IMR-90 (cell line): ENCODE measurements at regions not wholly inside any gene's neighbourhood (a gene's known extent, or its start where the extent isn't known, plus 50 kb on each side); places are given as distances from the start of the nearest gene placed in this dataset.

Experiments
- ATAC-seq: fragments of 200-7000 bp; cut with Tn5 transposase; 2 replicates; pipeline ENCODE4 v1.9.1; 2020; ENCODE audit warnings: low read depth, mild to moderate bottlenecking, moderate library complexity
- BruUV-seq: library from RNA; stranded (reverse); fragments of 400-500 nt; replicated peaks from 2 replicates; lab custom pipeline; 2021; lab: Mats Ljungman, UMichigan
- CTCF ChIA-PET: fragments of 300-600 bp; formaldehyde crosslinking; extraction: SDS; loops from one replicate; lab custom pipeline; 2021; ENCODE audit warnings: antibody characterized with exemption; lab: Yijun Ruan, JAX
- POLR2A ChIA-PET: fragments of 300-600 bp; sonication (Branson Sonifier 250); formaldehyde crosslinking; loops from one replicate; lab custom pipeline; 2022; ENCODE audit warnings: antibody characterized with exemption; ENCODE audit not compliant: unreplicated experiment; lab: Charles Lee
- DNase-seq: peaks from one replicate; pipeline ENCODE4 v3.0.0; 2013
- H2AFZ ChIP-seq: replicated peaks from 2 replicates; pipeline ENCODE3; 2013; ENCODE audit warnings: low read length, mild to moderate bottlenecking; ENCODE audit not compliant: poor library complexity
- H2AK5ac ChIP-seq: 2 replicates; pipeline ENCODE4 v1.6.1; 2013; ENCODE audit warnings: low read depth, low read length, inconsistent platforms
- H2AK9ac ChIP-seq: replicated peaks from 2 replicates; pipeline ENCODE3; 2013; ENCODE audit warnings: mild to moderate bottlenecking, low read depth, low read length, moderate library complexity; ENCODE audit not compliant: poor library complexity
- H2BK120ac ChIP-seq: 2 replicates; pipeline ENCODE4 v1.6.1; 2013; ENCODE audit warnings: low read depth, low read length, inconsistent platforms
- H2BK15ac ChIP-seq: 3 replicates; pipeline ENCODE4 v1.6.1; 2013; ENCODE audit warnings: low read depth, low read length, inconsistent platforms
- H2BK20ac ChIP-seq: 2 replicates; pipeline ENCODE4 v1.6.1; 2013; ENCODE audit warnings: low read depth, mild to moderate bottlenecking, inconsistent platforms, low read length, moderate library complexity
- H2BK5ac ChIP-seq: 2 replicates; pipeline ENCODE4 v1.6.1; 2013; ENCODE audit warnings: mild to moderate bottlenecking, low read depth, low read length, inconsistent platforms; ENCODE audit not compliant: poor library complexity, severe bottlenecking
- H3K14ac ChIP-seq: replicated peaks from 2 replicates; pipeline ENCODE4 v1.6.1; 2013; ENCODE audit warnings: low read depth, low read length, inconsistent platforms
- H3K18ac ChIP-seq: 2 replicates; pipeline ENCODE4 v1.6.1; 2013; ENCODE audit warnings: low read depth, low read length, control low read depth
- H3K23ac ChIP-seq: 2 replicates; pipeline ENCODE4 v1.6.1; 2013; ENCODE audit warnings: low read depth, low read length, inconsistent platforms
- H3K27ac ChIP-seq: 2 replicates; pipeline ENCODE4 v1.5.1; 2013; ENCODE audit warnings: mild to moderate bottlenecking, control low read depth, low read length; ENCODE audit not compliant: insufficient read depth
- H3K27me3 ChIP-seq: 2 replicates; pipeline ENCODE4 v1.6.1; 2013; ENCODE audit warnings: low read length; ENCODE audit not compliant: control insufficient read depth, insufficient read depth
- H3K36me3 ChIP-seq: 2 replicates; pipeline ENCODE4 v1.6.1; 2013; ENCODE audit warnings: low read length, mixed read lengths; ENCODE audit not compliant: control insufficient read depth, insufficient read depth
- H3K4ac ChIP-seq: 2 replicates; pipeline ENCODE4 v1.6.1; 2013; ENCODE audit warnings: low read depth, low read length, inconsistent platforms
- H3K4me1 ChIP-seq: 2 replicates; pipeline ENCODE4 v1.6.1; 2013; ENCODE audit warnings: low read length, mixed read lengths; ENCODE audit not compliant: control insufficient read depth, insufficient read depth
- H3K4me2 ChIP-seq: 2 replicates; pipeline ENCODE4 v1.6.1; 2013; ENCODE audit warnings: low read depth, mild to moderate bottlenecking, control low read depth, low read length, moderate library complexity
- H3K4me3 ChIP-seq: 2 replicates; pipeline ENCODE4 v1.5.1; 2013; ENCODE audit warnings: low read depth, mild to moderate bottlenecking, control low read depth, low read length, moderate library complexity; ENCODE audit not compliant: insufficient read depth
- H3K56ac ChIP-seq: 2 replicates; pipeline ENCODE4 v1.6.1; 2013; ENCODE audit warnings: low read length, inconsistent platforms; ENCODE audit not compliant: insufficient read depth; ENCODE audit errors: extremely low read depth
- H3K79me1 ChIP-seq, 2 experiments: 2 replicates each; pipeline ENCODE4 v1.6.1; 2013; ENCODE audit warnings: low read length in 2 of 2, inconsistent platforms in 1 of 2, low read depth in 1 of 2
- H3K9ac ChIP-seq: 2 replicates; pipeline ENCODE4 v1.6.1; 2013; ENCODE audit warnings: low read depth, low read length, control low read depth
- H3K9me1 ChIP-seq: 2 replicates; pipeline ENCODE4 v1.6.1; 2013; ENCODE audit warnings: low read length, inconsistent platforms; ENCODE audit not compliant: insufficient read depth
- H3K9me3 ChIP-seq: 2 replicates; pipeline ENCODE4 v1.6.1; 2013; ENCODE audit warnings: low read length; ENCODE audit not compliant: control insufficient read depth, insufficient read depth
- H4K20me1 ChIP-seq: 2 replicates; pipeline ENCODE4 v1.6.1; 2013; ENCODE audit warnings: low read length, inconsistent platforms; ENCODE audit not compliant: insufficient read depth
- H4K5ac ChIP-seq: 2 replicates; pipeline ENCODE4 v1.6.1; 2013; ENCODE audit warnings: mild to moderate bottlenecking, low read depth, low read length, control low read depth
- H4K8ac ChIP-seq, 2 experiments: 2 replicates each; pipeline ENCODE4 v1.6.1; 2013; ENCODE audit warnings: low read depth in 2 of 2, low read length in 2 of 2, control low read depth in 1 of 2, inconsistent platforms in 1 of 2
- H4K91ac ChIP-seq: 2 replicates; pipeline ENCODE4 v1.6.1; 2013; ENCODE audit warnings: low read depth, low read length, inconsistent platforms; ENCODE audit not compliant: insufficient read depth
- BHLHE40 ChIP-seq: fragments of 150-350 bp; IDR thresholded peaks from 2 replicates; pipeline ENCODE4 v1.6.1; 2016; ENCODE audit warnings: mild to moderate bottlenecking, low read depth, low read length
- CEBPB ChIP-seq: IDR thresholded peaks from 2 replicates; pipeline ENCODE4 v1.6.1; 2012; ENCODE audit warnings: low read depth, low read length, improper control_type of control experiment
- CHD1 ChIP-seq: IDR thresholded peaks from 2 replicates; pipeline ENCODE4 v1.6.1; 2012; ENCODE audit warnings: low read depth, low read length, improper control_type of control experiment
- FOS ChIP-seq: fragments of 150-350 bp; IDR thresholded peaks from 2 replicates; pipeline ENCODE4 v1.6.1; 2016; ENCODE audit warnings: low read depth, low read length
- NFE2L2 ChIP-seq: fragments of 150-350 bp; IDR thresholded peaks from 2 replicates; pipeline ENCODE4 v1.6.1; 2016; ENCODE audit warnings: low read depth, mild to moderate bottlenecking, low read length
- RAD21 ChIP-seq: IDR thresholded peaks from 2 replicates; pipeline ENCODE4 v1.6.1; 2012; ENCODE audit warnings: low read length, improper control_type of control experiment
- RFX5 ChIP-seq: IDR thresholded peaks from 2 replicates; pipeline ENCODE4 v1.8.0; 2012; ENCODE audit warnings: low read depth, mild to moderate bottlenecking, low read length, moderate library complexity
- SMC3 ChIP-seq: fragments of 150-350 bp; IDR thresholded peaks from 2 replicates; pipeline ENCODE4 v1.6.1; 2016; ENCODE audit warnings: low read depth, mild to moderate bottlenecking, antibody characterized with exemption, low read length, moderate library complexity
- WGBS, 2 experiments: methylation state at CpG; one replicate each; pipeline versions ENCODE4 v1.1.5 to v1.1.7; 2013; ENCODE audit warnings: missing lambda C conversion rate in 2 of 2; ENCODE audit not compliant: insufficient read length in 1 of 2; ENCODE audit errors: extremely low coverage in 2 of 2; 5-methylcytosine and 5-hydroxymethylcytosine counted together
- dilution Hi-C: fragments of 300-500 bp; cut with HindIII; formaldehyde crosslinking; loops from one replicate; pipeline ENCODE4 v1.14.3; 2018; ENCODE audit warnings: low sequenced_read_pairs; ENCODE audit not compliant: unreplicated experiment
- in situ Hi-C: fragments of 300-500 bp; cut with MboI; formaldehyde crosslinking; loops from 3 replicates; pipeline ENCODE4 v1.14.3; 2019; ENCODE audit warnings: low sequenced_read_pairs, inconsistent platforms, mixed read lengths
- intact Hi-C: fragments of 100-400 bp; cut with micrococcal nuclease; formaldehyde crosslinking; loops from 2 replicates; pipeline ENCODE4 v1.10.0; 2022
- TF ChIP-seq, protein P1 (sequence below): fragments of 150-350 bp; IDR thresholded peaks from 2 replicates; pipeline ENCODE4 v1.6.1; 2016; ENCODE audit warnings: low read depth, mild to moderate bottlenecking, low read length, moderate library complexity, borderline replicate concordance
- TF ChIP-seq, protein P2 (sequence below): fragments of 150-350 bp; IDR thresholded peaks from 2 replicates; pipeline ENCODE4 v1.6.1; 2017; ENCODE audit warnings: mild to moderate bottlenecking, antibody characterized with exemption, low read length, low read depth

DNA sequence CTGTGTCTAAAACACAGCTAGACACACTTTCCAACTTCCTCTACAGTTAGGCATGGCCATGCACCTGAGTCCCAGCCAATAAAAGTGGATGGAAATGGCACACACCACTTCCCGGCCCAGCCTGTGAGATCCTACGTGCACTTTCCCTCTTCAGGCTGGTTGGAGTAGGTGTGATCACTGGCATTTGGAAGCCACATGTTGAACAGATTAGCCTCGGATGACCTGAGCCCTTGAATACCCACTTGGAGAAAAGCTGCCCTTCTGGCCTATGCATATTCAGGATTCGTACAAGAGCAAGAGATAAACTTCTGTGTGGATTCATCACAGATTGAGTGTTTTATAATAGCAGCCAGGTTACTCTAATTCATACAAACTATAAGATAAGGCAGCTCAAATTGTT, 359.0 kb upstream of the SLC30A5 start:
- Histone ChIP-seq H2BK15ac (no peak overlapping the region), H3K9me3 (no peaks in the 10 kb centered on the region), H3K27me3 (no peaks in the 10 kb centered on the region), H4K8ac (no peak overlapping the region), H3K4me1 (no peaks in the 10 kb centered on the region), H3K4me3 (no peak overlapping the region), H2AFZ (no peak overlapping the region), H2BK5ac (no peak overlapping the region), H4K5ac (no peak overlapping the region), H3K9ac (no peak overlapping the region), H2AK5ac (no peak overlapping the region), H3K27ac (no peak overlapping the region), H3K4me2 (no peak overlapping the region), H3K4ac (no peak overlapping the region), H3K9me1 (no peaks in the 10 kb centered on the region), H3K36me3 (no peaks in the 10 kb centered on the region), H4K20me1 (no peaks in the 10 kb centered on the region), H3K23ac (no peak overlapping the region), H2AK9ac (no peak overlapping the region), H2BK20ac (no peak overlapping the region), H3K56ac (no peak overlapping the region), H3K14ac (no peak overlapping the region), H4K91ac (no peak overlapping the region), H3K79me1 (no peaks in the 10 kb centered on the region), H3K18ac (no peak overlapping the region), H2BK120ac (no peak overlapping the region)
- 60% methylated on average over 1 of the region's 4 CpGs; no CpG with 5 or more reads in 1 of the 2 experiments for WGBS, 2 experiments
- TF ChIP-seq RAD21 (no peak), CEBPB (no peak), NFE2L2 (no peak), CHD1 (no peak), SMC3 (no peak), FOS (no peak), BHLHE40 (no peak), RFX5 (no peak)
- TF ChIP-seq, protein P1, sequence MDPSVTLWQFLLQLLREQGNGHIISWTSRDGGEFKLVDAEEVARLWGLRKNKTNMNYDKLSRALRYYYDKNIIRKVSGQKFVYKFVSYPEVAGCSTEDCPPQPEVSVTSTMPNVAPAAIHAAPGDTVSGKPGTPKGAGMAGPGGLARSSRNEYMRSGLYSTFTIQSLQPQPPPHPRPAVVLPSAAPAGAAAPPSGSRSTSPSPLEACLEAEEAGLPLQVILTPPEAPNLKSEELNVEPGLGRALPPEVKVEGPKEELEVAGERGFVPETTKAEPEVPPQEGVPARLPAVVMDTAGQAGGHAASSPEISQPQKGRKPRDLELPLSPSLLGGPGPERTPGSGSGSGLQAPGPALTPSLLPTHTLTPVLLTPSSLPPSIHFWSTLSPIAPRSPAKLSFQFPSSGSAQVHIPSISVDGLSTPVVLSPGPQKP: no peak
- TF ChIP-seq, protein P2, sequence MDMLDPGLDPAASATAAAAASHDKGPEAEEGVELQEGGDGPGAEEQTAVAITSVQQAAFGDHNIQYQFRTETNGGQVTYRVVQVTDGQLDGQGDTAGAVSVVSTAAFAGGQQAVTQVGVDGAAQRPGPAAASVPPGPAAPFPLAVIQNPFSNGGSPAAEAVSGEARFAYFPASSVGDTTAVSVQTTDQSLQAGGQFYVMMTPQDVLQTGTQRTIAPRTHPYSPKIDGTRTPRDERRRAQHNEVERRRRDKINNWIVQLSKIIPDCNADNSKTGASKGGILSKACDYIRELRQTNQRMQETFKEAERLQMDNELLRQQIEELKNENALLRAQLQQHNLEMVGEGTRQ: no peak
- no peak for DNase-seq
- no peak for ATAC-seq
- CTCF ChIA-PET: no interaction called here
- POLR2A ChIA-PET: no interaction called here
- no TSS peak for BruUV-seq
- in situ Hi-C loops: no loop called here
- intact Hi-C loops: no loop called here
- dilution Hi-C loops: no loop called here
